HL-60 (cell line): ENCODE measurements at regions not wholly inside any gene's neighbourhood (a gene's known extent, or its start where the extent isn't known, plus 50 kb on each side); places are given as distances from the start of the nearest gene placed in this dataset.

Experiments used
- GABPA ChIP-seq: IDR thresholded peaks from 2 replicates; pipeline ENCODE4 v1.6.1; 2012; ENCODE audit warnings: low read depth
- POLR2AphosphoS5 ChIP-seq: IDR thresholded peaks from 2 replicates; pipeline ENCODE4 v1.6.1; 2012; ENCODE audit warnings: low read depth
- TF ChIP-seq, protein P1 (sequence below): IDR thresholded peaks from one replicate; pipeline ENCODE4 v1.5.1; 2011; ENCODE audit warnings: low read length, control low read depth, inconsistent platforms; ENCODE audit not compliant: insufficient read depth

DNA sequence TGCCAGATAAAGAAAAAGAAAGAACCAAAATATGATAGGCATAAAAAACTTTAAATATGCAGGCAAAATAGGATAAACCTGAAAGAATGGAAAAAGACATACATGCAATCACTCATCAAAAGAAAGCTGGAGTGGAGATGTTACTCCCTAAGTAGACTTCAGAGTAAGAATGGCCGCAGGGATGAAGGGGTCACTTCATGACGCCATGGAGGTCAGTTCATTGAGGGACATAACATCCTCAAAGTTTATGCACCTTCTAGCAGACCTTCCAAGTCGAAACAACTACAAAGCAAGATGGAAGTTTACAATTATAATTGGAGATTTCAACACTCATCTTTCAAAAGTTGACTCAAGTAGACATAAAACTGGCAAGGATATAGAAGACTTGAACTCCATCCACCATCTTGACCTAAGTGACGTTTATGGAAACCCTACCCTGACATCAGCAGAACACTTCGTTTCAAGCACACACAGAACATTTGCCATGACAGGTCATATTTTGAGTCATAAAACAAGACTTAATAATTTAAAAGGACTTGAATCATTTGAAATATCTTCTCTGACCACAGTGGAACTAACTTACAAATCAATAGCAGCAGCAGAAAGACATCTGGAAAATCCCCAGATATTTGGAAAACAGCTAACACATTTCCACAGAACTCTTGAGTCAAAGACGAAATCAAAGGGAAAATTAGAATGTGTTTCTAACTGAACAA lies 106.0 kb upstream of the LRPAP1 start:
- TF ChIP-seq, protein P1, sequence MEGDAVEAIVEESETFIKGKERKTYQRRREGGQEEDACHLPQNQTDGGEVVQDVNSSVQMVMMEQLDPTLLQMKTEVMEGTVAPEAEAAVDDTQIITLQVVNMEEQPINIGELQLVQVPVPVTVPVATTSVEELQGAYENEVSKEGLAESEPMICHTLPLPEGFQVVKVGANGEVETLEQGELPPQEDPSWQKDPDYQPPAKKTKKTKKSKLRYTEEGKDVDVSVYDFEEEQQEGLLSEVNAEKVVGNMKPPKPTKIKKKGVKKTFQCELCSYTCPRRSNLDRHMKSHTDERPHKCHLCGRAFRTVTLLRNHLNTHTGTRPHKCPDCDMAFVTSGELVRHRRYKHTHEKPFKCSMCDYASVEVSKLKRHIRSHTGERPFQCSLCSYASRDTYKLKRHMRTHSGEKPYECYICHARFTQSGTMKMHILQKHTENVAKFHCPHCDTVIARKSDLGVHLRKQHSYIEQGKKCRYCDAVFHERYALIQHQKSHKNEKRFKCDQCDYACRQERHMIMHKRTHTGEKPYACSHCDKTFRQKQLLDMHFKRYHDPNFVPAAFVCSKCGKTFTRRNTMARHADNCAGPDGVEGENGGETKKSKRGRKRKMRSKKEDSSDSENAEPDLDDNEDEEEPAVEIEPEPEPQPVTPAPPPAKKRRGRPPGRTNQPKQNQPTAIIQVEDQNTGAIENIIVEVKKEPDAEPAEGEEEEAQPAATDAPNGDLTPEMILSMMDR, result no peak
- TF ChIP-seq POLR2AphosphoS5 (no peak), GABPA (no peak)
